ENCODE measurements at regions not wholly inside any gene's neighbourhood (a gene's known extent, or its start where the extent isn't known, plus 50 kb on each side); places are given as distances from the start of the nearest gene placed in this dataset.

DNA sequence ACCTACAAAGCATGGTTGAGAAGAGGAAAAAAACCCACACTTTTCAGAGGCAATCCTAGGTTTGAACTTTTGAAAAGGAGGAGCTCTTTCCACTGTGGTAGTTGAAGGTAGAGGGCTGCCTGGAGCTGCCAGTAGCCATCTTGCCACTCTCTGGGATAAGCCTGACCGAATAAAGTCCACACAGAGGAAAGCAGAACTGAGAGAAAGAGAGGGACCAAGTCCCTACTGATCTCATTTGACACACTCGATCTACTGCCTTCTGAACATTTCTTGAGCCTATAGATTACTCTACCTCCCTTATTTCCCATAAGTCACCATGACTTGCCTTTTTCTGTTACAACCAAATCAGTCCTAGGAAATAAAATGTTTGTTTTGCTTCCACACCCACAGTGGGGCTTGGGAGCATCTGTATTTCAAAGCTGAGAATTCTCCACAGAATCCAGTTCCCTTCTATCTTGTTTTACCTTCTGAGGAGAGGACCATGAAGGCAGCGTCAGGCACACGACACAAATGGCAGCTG is 147.0 kb upstream of the PTPRK start:
- TF ChIP-seq POLR2AphosphoS5 (IDR thresholded peaks at IDR 0.05) (no peak), POLR2A (IDR thresholded peaks at IDR 0.05) (no peak), EP300 (IDR thresholded peaks at IDR 0.05) (no peak)
- TF ChIP-seq, protein P1, sequence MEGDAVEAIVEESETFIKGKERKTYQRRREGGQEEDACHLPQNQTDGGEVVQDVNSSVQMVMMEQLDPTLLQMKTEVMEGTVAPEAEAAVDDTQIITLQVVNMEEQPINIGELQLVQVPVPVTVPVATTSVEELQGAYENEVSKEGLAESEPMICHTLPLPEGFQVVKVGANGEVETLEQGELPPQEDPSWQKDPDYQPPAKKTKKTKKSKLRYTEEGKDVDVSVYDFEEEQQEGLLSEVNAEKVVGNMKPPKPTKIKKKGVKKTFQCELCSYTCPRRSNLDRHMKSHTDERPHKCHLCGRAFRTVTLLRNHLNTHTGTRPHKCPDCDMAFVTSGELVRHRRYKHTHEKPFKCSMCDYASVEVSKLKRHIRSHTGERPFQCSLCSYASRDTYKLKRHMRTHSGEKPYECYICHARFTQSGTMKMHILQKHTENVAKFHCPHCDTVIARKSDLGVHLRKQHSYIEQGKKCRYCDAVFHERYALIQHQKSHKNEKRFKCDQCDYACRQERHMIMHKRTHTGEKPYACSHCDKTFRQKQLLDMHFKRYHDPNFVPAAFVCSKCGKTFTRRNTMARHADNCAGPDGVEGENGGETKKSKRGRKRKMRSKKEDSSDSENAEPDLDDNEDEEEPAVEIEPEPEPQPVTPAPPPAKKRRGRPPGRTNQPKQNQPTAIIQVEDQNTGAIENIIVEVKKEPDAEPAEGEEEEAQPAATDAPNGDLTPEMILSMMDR (IDR thresholded peaks at IDR 0.05): no peak
